GM19023 (cell line): ENCODE measurements at regions not wholly inside any gene's neighbourhood (a gene's known extent, or its start where the extent isn't known, plus 50 kb on each side); places are given as distances from the start of the nearest gene placed in this dataset.

Experiments used
- ATAC-seq: cut with Tn5 transposase; IDR thresholded peaks from one replicate; pipeline ENCODE4 v1.9.1; 2021; ENCODE audit warnings: mild to moderate bottlenecking, moderate library complexity; ENCODE audit not compliant: unreplicated experiment

DNA sequence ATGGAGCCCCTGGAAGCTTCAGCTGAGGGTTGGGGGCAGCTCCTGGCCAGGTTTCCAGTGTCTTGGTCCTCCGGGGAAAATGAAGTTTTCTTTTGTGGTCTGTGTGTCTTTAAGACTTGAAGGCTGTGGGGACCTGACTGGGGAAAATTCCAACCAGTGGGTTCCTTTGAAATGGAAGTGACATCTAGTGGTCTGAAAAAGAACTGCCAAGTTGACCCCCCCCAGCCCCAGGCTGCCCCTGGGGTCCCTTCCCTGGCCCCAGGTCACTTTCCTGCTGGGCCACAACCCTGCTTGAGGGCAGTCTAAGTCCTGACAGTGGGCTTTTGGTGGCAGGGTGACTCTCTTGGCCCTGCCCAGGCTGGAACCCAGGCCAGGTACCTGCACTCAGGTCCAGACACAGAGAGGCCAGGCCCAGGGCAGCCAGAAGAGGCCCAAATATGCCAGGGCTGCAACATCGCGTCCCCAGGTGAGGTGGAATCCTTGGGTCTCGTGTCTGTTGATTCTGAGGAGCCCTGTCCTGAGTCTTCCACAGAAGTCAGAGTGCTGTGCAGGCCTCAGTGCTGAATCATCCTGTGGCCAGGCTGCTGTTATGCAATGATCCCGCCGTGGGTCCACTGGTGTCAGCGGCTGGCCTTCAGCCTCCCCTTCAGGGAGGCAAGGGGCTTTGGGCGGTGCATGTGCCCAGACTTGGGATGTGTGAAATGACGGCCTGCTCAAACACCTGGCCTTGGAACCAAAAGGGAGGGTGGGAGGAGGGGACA, 68.4 kb downstream of the VEGFA start:
- ATAC-seq = no peak

DNA sequence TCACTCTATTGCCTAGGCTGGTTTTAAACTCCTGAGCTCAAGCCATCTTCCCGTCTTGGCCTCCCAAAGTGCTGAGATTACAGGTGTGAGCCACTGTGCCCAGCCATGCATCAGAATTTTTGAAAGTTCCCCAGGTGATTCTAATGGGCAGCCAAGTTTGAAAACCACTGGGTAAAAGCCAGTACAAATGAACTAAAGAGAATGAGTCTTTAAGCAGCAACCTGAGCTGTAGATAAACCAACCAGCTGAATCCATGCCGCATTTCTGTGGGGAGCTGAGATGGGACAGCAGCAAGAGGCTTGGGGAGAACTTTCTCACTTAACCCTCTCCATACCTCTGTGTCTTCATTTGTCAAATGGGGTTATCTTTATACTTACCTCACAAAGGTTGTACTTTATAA, 67.5 kb downstream of the VEGFA start:
- ATAC-seq = no peak

DNA sequence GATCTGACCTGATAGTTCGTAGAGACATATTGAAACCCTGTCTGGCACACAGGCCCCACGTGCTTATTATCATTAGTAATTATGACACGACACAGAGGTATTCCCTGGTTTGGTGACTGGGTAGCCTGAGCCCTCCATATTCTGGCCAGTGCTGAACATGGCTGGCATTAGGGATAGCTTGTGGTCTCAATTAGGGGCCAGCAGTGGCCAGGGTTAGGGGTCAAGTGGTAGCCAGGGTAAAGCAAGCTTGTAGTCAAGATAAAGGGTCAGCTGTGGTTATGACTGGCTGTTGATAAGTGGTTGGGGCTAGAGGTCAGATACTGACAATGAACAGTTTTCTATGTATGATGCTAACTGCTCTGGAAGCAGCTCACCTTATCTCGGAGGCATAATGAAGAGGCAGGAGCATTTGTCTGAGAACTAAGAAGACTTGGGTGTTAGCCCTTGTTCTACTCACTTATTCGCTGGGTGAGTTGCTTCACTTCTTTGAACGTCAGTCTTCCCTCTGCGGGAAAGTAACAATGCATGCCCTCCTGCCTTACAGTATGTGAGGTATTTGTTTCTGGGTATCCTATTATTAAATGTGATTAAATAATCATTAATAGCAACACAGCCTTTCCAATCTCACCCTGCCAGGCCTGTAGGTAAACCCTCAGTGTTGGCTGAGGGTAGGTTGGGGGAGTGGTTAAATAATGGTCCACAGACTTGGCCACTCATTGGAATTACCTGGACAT, 66.7 kb downstream of the VEGFA start:
- no peak for ATAC-seq
